GM18507 (cell line): ENCODE measurements at regions not wholly inside any gene's neighbourhood (a gene's known extent, or its start where the extent isn't known, plus 50 kb on each side); places are given as distances from the start of the nearest gene placed in this dataset.
"Not testable (repeated sequence)": the region's sequence is repeated elsewhere in the genome, so short reads cannot be mapped to it uniquely, and the experiment has no call there.

Experiments used
- DNase-seq: peaks from one replicate; pipeline ENCODE4 v3.0.0; 2011; ENCODE audit warnings: low read depth; ENCODE audit not compliant: insufficient read length; ENCODE audit errors: extremely low spot score
- FAIRE-seq: peaks from 2 replicates; lab custom pipeline; 2011; peaks lifted over from hg19 to GRCh38; lab: Jason Lieb, UNC

GRCh38 chr14:49057838-49058510, 528.2 kb downstream of the RPS29 start:
- FAIRE-seq (no peak), DNase-seq (no peak)

- no peak for FAIRE-seq
- no peak for DNase-seq
Measured at GRCh38 chr14:49056021-49056420, 530.2 kb downstream of the RPS29 start.

GRCh38 chr14:49052521-49052920, 533.7 kb downstream of the RPS29 start:
- FAIRE-seq (no peak), DNase-seq (no peak)

- no peak for DNase-seq
- FAIRE-seq, result no peak
Measured at GRCh38 chr14:49051328-49052060, 534.7 kb downstream of the RPS29 start.

- DNase-seq, result no peak
- FAIRE-seq, result no peak
Measured at GRCh38 chr14:49050822-49051221, 535.4 kb downstream of the RPS29 start.

- no peak for DNase-seq
- no peak for FAIRE-seq
Measured at GRCh38 chr14:49049711-49050110, 536.5 kb downstream of the RPS29 start.

- no peak for DNase-seq
- FAIRE-seq, result no peak
Measured at GRCh38 chr14:49044981-49045380, 541.2 kb downstream of the RPS29 start.

GRCh38 chr14:49036984-49037516, 549.1 kb downstream of the RPS29 start:
- FAIRE-seq (no peak), DNase-seq (no peak)

- DNase-seq (no peak), FAIRE-seq (no peak)
Measured at GRCh38 chr14:49036266-49036665, 549.9 kb downstream of the RPS29 start.

GRCh38 chr14:49033131-49033530, 553.0 kb downstream of the RPS29 start:
- DNase-seq (no peak), FAIRE-seq (no peak)

- DNase-seq, FAIRE-seq: not testable (repeated sequence)
Measured at GRCh38 chr14:49031710-49032109, 554.5 kb downstream of the RPS29 start.

GRCh38 chr14:49019467-49020115, 566.6 kb downstream of the RPS29 start:
- DNase-seq (no peak), FAIRE-seq (no peak)

- FAIRE-seq (no peak), DNase-seq (no peak)
Measured at GRCh38 chr14:49017447-49017846, 568.7 kb downstream of the RPS29 start.

- no peak for FAIRE-seq
- no peak for DNase-seq
Measured at GRCh38 chr14:49016381-49016780, 569.8 kb downstream of the RPS29 start.

GRCh38 chr14:49014476-49014875, 571.7 kb downstream of the RPS29 start:
- no peak for FAIRE-seq
- DNase-seq, result no peak

- FAIRE-seq, result no peak
- no peak for DNase-seq
Measured at GRCh38 chr14:49008363-49008762, 577.8 kb downstream of the RPS29 start.

GRCh38 chr14:48991141-48991540, 595.0 kb downstream of the RPS29 start:
- DNase-seq, result no peak
- no peak for FAIRE-seq

GRCh38 chr14:48983351-48983888, 602.8 kb downstream of the RPS29 start:
- DNase-seq, result no peak

GRCh38 chr14:48974994-48975393, 611.2 kb downstream of the RPS29 start:
- no peak for FAIRE-seq
- DNase-seq, result no peak

More at GRCh38 chr14:48983351-48983888, 602.8 kb downstream of the RPS29 start:
- no peak for FAIRE-seq

- FAIRE-seq (no peak), DNase-seq (no peak)
Measured at GRCh38 chr14:48973151-48973550, 613.0 kb downstream of the RPS29 start.
